Activated T-cell treated with anti-CD3 and anti-CD28 coated beads, Interleukin-2, amount 50 U/mL, for 24 hours (primary cell): ENCODE measurements at regions not wholly inside any gene's neighbourhood (a gene's known extent, or its start where the extent isn't known, plus 50 kb on each side); places are given as distances from the start of the nearest gene placed in this dataset.

Experiments used
- DNase-seq: peaks from one replicate; pipeline ENCODE4 v3.0.0-alpha.2; 2020
- H3K27ac Mint-ChIP-seq: 2 replicates; pipeline ENCODE4 v1.8.0; 2020; ENCODE audit warnings: mild to moderate bottlenecking, mixed read lengths
- H3K27me3 Mint-ChIP-seq: 2 replicates; pipeline ENCODE4 v1.8.0; 2020; ENCODE audit warnings: mixed read lengths
- H3K36me3 Mint-ChIP-seq: 2 replicates; pipeline ENCODE4 v1.8.0; 2020; ENCODE audit warnings: low read depth, mixed read lengths
- H3K4me1 Mint-ChIP-seq: 2 replicates; pipeline ENCODE4 v1.8.0; 2020; ENCODE audit warnings: low read depth, mixed read lengths
- H3K4me3 Mint-ChIP-seq: 2 replicates; pipeline ENCODE4 v1.8.0; 2020; ENCODE audit warnings: mild to moderate bottlenecking, moderate library complexity, mixed read lengths
- H3K9me3 Mint-ChIP-seq: 2 replicates; pipeline ENCODE4 v1.8.0; 2020; ENCODE audit warnings: mixed read lengths

GRCh38 chr18:40056079-40056692 lies 1898.8 kb upstream of the PIK3C3 start:
- H3K27ac Mint-ChIP-seq = no peak overlapping the region
- H3K9me3 Mint-ChIP-seq = peaks cover 12% of the 10 kb centered on the region
- DNase-seq = no peak
- no peak overlapping the region for H3K4me3 Mint-ChIP-seq
- H3K27me3 Mint-ChIP-seq = no peaks in the 10 kb centered on the region
- H3K36me3 Mint-ChIP-seq = no peaks in the 10 kb centered on the region
- no peaks in the 10 kb centered on the region for H3K4me1 Mint-ChIP-seq

- H3K4me3 Mint-ChIP-seq = no peak overlapping the region
- H3K36me3 Mint-ChIP-seq = no peaks in the 10 kb centered on the region
- DNase-seq = no peak
- H3K4me1 Mint-ChIP-seq = no peaks in the 10 kb centered on the region
- H3K27me3 Mint-ChIP-seq = no peaks in the 10 kb centered on the region
- H3K27ac Mint-ChIP-seq = no peak overlapping the region
- peaks cover 13% of the 10 kb centered on the region for H3K9me3 Mint-ChIP-seq
Measured at GRCh38 chr18:40055262-40055661, 1899.8 kb upstream of the PIK3C3 start.

- Mint-ChIP-seq H3K36me3 (no peaks in the 10 kb centered on the region), H3K4me3 (no peak overlapping the region), H3K9me3 (peaks cover 17% of the 10 kb centered on the region), H3K27me3 (no peaks in the 10 kb centered on the region), H3K27ac (no peak overlapping the region), H3K4me1 (no peaks in the 10 kb centered on the region)
- no peak for DNase-seq
Measured at GRCh38 chr18:40049716-40050115, 1905.3 kb upstream of the PIK3C3 start.

- Mint-ChIP-seq H3K4me1 (no peaks in the 10 kb centered on the region), H3K27ac (no peak overlapping the region), H3K9me3 (peaks cover 18% of the 10 kb centered on the region), H3K4me3 (no peak overlapping the region), H3K27me3 (no peaks in the 10 kb centered on the region), H3K36me3 (no peaks in the 10 kb centered on the region)
- no peak for DNase-seq
Measured at GRCh38 chr18:40048886-40049650, 1906.0 kb upstream of the PIK3C3 start.

- no peak overlapping the region for H3K27ac Mint-ChIP-seq
- H3K4me1 Mint-ChIP-seq = no peaks in the 10 kb centered on the region
- no peak for DNase-seq
- H3K27me3 Mint-ChIP-seq = no peaks in the 10 kb centered on the region
- H3K4me3 Mint-ChIP-seq = no peak overlapping the region
- H3K9me3 Mint-ChIP-seq = peaks cover 23% of the 10 kb centered on the region
- H3K36me3 Mint-ChIP-seq = no peaks in the 10 kb centered on the region
Measured at GRCh38 chr18:40048253-40048652, 1906.8 kb upstream of the PIK3C3 start.

GRCh38 chr18:40046596-40046995 lies 1908.4 kb upstream of the PIK3C3 start:
- no peaks in the 10 kb centered on the region for H3K36me3 Mint-ChIP-seq
- no peaks in the 10 kb centered on the region for H3K4me1 Mint-ChIP-seq
- no peak for DNase-seq
- no peaks in the 10 kb centered on the region for H3K27me3 Mint-ChIP-seq
- no peak overlapping the region for H3K4me3 Mint-ChIP-seq
- peaks cover 21% of the 10 kb centered on the region for H3K9me3 Mint-ChIP-seq
- H3K27ac Mint-ChIP-seq = no peak overlapping the region

GRCh38 chr18:40041951-40042350 lies 1913.1 kb upstream of the PIK3C3 start:
- no peaks in the 10 kb centered on the region for H3K27me3 Mint-ChIP-seq
- no peak for DNase-seq
- no peak overlapping the region for H3K27ac Mint-ChIP-seq
- H3K4me1 Mint-ChIP-seq = no peaks in the 10 kb centered on the region
- no peaks in the 10 kb centered on the region for H3K36me3 Mint-ChIP-seq
- H3K4me3 Mint-ChIP-seq = no peak overlapping the region
- H3K9me3 Mint-ChIP-seq = peaks cover 15% of the 10 kb centered on the region

- Mint-ChIP-seq H3K4me3 (no peak overlapping the region), H3K36me3 (no peaks in the 10 kb centered on the region), H3K9me3 (peaks cover 13% of the 10 kb centered on the region), H3K27me3 (no peaks in the 10 kb centered on the region), H3K27ac (no peak overlapping the region), H3K4me1 (no peaks in the 10 kb centered on the region)
- no peak for DNase-seq
Measured at GRCh38 chr18:40040574-40040973, 1914.5 kb upstream of the PIK3C3 start.

GRCh38 chr18:40037356-40037755 lies 1917.7 kb upstream of the PIK3C3 start:
- Mint-ChIP-seq H3K27ac (no peak overlapping the region), H3K9me3 (peaks cover 7% of the 10 kb centered on the region), H3K4me3 (no peak overlapping the region), H3K4me1 (no peaks in the 10 kb centered on the region), H3K36me3 (no peaks in the 10 kb centered on the region), H3K27me3 (no peaks in the 10 kb centered on the region)
- no peak for DNase-seq

GRCh38 chr18:40036861-40037260 lies 1918.2 kb upstream of the PIK3C3 start:
- Mint-ChIP-seq H3K36me3 (no peaks in the 10 kb centered on the region), H3K27ac (no peak overlapping the region), H3K4me1 (no peaks in the 10 kb centered on the region), H3K9me3 (peaks cover 7% of the 10 kb centered on the region), H3K27me3 (no peaks in the 10 kb centered on the region), H3K4me3 (no peak overlapping the region)
- DNase-seq = no peak

GRCh38 chr18:40035966-40036365 lies 1919.1 kb upstream of the PIK3C3 start:
- no peaks in the 10 kb centered on the region for H3K4me1 Mint-ChIP-seq
- no peak for DNase-seq
- no peaks in the 10 kb centered on the region for H3K27me3 Mint-ChIP-seq
- H3K9me3 Mint-ChIP-seq = peaks cover 7% of the 10 kb centered on the region
- H3K27ac Mint-ChIP-seq = no peak overlapping the region
- no peak overlapping the region for H3K4me3 Mint-ChIP-seq
- H3K36me3 Mint-ChIP-seq = no peaks in the 10 kb centered on the region

- no peak overlapping the region for H3K4me3 Mint-ChIP-seq
- H3K4me1 Mint-ChIP-seq = no peaks in the 10 kb centered on the region
- no peak overlapping the region for H3K27ac Mint-ChIP-seq
- H3K9me3 Mint-ChIP-seq = peaks cover 9% of the 10 kb centered on the region
- no peak for DNase-seq
- no peaks in the 10 kb centered on the region for H3K27me3 Mint-ChIP-seq
- H3K36me3 Mint-ChIP-seq = no peaks in the 10 kb centered on the region
Measured at GRCh38 chr18:40032076-40032475, 1923.0 kb upstream of the PIK3C3 start.

- no peak overlapping the region for H3K4me3 Mint-ChIP-seq
- no peaks in the 10 kb centered on the region for H3K36me3 Mint-ChIP-seq
- no peaks in the 10 kb centered on the region for H3K4me1 Mint-ChIP-seq
- no peak for DNase-seq
- H3K27me3 Mint-ChIP-seq = no peaks in the 10 kb centered on the region
- H3K9me3 Mint-ChIP-seq = peaks cover 9% of the 10 kb centered on the region
- H3K27ac Mint-ChIP-seq = no peak overlapping the region
Measured at GRCh38 chr18:40031435-40031834, 1923.6 kb upstream of the PIK3C3 start.

- Mint-ChIP-seq H3K27ac (no peak overlapping the region), H3K9me3 (peaks cover 14% of the 10 kb centered on the region), H3K4me3 (no peak overlapping the region), H3K27me3 (no peaks in the 10 kb centered on the region), H3K36me3 (no peaks in the 10 kb centered on the region), H3K4me1 (no peaks in the 10 kb centered on the region)
- no peak for DNase-seq
Measured at GRCh38 chr18:40019797-40020392, 1935.1 kb upstream of the PIK3C3 start.

- no peaks in the 10 kb centered on the region for H3K36me3 Mint-ChIP-seq
- no peak for DNase-seq
- no peak overlapping the region for H3K27ac Mint-ChIP-seq
- no peaks in the 10 kb centered on the region for H3K4me1 Mint-ChIP-seq
- H3K4me3 Mint-ChIP-seq = no peak overlapping the region
- no peaks in the 10 kb centered on the region for H3K27me3 Mint-ChIP-seq
- peaks cover 14% of the 10 kb centered on the region for H3K9me3 Mint-ChIP-seq
Measured at GRCh38 chr18:40018266-40018665, 1936.8 kb upstream of the PIK3C3 start.
